ENCODE measurements at regions not wholly inside any gene's neighbourhood (a gene's known extent, or its start where the extent isn't known, plus 50 kb on each side); places are given as distances from the start of the nearest gene placed in this dataset.

DNA sequence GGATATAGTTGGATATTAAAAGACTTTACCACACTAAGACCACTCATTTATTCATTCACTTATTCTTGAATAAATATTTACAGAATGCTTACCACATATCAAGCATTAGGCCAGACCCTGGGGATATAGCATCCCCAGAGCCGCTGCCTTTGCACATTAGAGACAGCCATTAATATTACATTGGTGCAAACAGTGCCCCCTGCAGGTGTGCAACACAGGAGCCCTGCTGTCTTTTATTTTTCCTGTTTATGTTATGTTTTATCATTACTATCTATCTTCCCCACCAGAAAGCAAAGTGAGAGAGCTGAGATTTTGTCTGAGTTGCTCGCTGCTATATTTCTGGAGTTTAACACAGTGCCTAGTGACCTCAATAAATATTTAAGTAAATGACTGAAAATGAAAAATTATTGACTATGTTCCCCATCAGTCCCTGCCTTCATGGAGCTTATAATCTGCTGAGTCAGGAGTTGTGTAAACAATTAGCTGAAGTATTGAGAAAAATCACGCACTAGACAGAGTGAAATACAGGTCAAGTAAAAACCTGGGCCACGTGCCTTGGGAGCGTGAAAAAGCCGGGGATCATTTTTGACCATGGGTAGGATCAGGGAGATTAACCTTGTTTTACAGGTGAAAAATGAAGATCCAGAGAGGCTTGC, 301.6 kb downstream of the PCNX1 start:
- TF ChIP-seq CTCF (IDR thresholded peaks at IDR 0.05 in 4 of 5, conservative IDR thresholded peaks at IDR 0.05 in 1 of 5) (no peak), POLR2A (IDR thresholded peaks at IDR 0.05) (no peak)

Measured in gastrocnemius medialis (tissue), 4 donors.